Activated CD4-positive, alpha-beta T cell treated with anti-CD3 and anti-CD28 coated beads for 24 hours (primary cell): ENCODE measurements at regions not wholly inside any gene's neighbourhood (a gene's known extent, or its start where the extent isn't known, plus 50 kb on each side); places are given as distances from the start of the nearest gene placed in this dataset.

ENCODE experiments used
- DNase-seq, 2 donors: peaks; one replicate each; pipeline ENCODE4 v3.0.0-alpha.2; 2020; ENCODE audit warnings: low read depth in 2 of 2

DNA sequence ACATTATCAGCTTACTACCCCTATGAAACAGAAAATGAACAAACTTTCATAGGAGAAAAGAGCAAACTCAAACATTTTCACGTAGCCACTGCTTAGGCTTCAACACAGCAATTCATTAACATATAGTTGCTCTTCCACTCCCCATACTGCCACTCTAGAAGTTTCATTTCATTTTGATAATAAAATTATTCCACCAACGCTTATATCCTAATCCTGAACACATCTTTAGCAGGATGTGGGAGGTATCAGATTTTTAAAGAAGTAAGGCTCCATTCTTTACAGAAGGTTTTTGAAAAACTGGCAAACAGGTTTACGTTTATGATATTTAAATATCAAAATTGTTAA, 77.5 kb upstream of the ANK3 start:
- no peak for DNase-seq

DNA sequence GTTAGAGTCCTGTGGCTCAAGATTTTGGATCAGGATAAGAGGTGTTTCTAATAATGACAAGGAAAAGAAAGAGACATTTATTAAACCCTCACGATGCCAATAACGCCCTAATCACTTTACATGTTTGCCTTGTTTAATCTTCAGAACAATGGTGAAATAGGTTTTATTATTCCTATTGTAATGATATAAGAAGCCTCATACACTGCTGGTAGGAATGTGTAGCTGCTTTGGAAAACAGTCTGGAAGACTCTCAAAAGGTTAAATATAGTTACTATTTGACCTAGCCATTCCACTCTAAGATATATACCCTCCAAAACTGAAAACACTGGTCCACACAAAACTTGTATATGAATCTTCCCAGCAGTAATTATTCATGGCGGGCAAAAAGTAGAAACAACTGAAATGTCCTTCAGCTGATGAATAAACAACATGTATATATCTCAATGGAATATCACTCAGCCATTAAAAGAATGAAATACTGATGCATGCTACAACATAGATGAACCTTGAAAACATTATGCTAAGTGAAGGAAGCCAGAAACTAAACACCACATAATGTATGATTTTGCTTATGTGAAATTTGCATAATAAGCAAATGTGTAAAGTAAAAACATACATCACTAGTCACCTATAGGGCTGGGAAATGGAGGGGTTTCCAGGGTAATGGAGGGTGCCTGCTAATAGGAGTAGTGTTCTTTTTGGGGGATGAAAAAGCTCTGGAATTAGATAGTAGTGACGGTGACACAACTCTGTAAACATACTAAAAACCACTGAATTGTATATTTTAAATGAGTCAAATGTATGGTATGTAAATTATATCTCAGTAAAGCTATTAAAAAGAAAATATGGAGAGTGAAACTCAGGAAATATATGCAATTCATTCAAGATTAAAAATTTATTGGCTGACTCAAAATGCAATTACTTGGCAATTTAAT, 76.9 kb upstream of the ANK3 start:
- no peak for DNase-seq

DNA sequence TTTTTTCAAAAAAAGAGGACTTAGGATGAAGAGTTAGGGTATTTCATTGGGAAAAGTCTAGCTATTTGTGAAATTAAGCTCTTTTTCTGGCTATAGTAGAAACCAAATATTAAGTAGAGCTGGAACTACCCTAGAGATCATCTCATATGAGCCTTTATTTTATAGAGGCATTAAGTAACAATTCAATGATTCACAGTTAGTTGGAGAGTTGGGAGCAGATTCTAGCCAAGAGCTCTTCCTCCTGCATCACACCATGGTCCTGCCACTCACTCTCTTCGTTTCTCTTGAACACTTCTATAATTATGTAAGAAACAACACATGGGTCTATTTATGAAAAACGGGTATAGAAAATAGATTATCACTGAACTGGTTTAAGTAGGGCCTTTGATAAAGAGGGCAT, 76.1 kb upstream of the ANK3 start:
- DNase-seq, result no peak

DNA sequence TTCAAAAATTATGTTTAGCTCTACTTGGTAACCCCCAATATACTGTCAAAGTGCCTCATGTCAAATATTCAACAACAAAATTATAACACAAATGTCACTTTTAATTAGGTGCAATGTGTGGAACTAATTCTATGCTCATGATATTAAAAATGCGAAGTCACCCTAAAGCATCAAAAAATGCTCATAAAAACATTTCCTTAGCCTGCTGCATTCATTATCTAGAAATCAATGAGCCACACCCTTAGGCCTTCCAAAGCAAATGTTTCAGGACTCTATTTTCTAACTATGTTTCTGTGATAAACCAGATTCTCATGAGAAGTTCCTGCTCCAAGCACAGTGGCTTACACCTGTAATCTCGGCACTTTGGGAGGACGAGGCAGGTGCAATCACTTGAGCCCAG, 75.0 kb upstream of the ANK3 start:
- no peak for DNase-seq

DNA sequence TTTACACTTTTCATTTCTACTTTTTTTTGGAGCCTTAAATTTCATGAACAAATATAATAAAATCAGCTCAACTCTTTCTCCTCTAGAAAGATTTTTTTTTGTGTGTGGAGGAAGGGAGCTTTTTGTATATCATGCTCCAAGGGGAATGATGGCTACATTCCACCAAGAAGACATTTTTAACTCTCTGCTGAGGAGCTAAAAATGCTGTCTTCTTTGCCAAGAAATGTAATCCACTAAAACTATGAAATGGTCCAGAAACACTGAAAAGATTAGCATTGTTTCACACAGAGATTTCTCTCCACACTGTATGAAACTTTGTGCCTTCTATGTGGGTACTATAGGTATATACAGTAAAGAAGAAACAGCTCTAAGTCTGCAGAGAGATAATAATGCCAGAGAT, 74.1 kb upstream of the ANK3 start:
- DNase-seq, result no peak

DNA sequence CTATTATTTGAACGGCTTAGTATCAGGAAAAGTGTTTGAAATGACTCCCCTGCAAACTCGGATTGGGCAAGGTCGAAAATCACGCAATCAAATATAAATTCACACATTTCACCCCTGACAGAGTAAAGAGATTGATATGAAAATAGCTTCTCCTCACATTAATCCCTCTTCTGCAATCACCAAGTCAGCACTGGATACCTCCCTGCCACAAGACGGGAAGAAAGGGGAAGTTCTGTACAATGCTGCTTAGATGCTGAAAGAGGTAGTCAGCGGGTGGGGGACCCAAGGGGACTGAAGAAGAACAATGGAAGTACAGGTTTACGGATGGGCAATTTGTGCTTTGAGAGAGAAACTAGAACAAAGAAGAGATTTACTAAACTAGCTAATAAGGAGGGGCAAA, 72.0 kb upstream of the ANK3 start:
- no peak for DNase-seq

DNA sequence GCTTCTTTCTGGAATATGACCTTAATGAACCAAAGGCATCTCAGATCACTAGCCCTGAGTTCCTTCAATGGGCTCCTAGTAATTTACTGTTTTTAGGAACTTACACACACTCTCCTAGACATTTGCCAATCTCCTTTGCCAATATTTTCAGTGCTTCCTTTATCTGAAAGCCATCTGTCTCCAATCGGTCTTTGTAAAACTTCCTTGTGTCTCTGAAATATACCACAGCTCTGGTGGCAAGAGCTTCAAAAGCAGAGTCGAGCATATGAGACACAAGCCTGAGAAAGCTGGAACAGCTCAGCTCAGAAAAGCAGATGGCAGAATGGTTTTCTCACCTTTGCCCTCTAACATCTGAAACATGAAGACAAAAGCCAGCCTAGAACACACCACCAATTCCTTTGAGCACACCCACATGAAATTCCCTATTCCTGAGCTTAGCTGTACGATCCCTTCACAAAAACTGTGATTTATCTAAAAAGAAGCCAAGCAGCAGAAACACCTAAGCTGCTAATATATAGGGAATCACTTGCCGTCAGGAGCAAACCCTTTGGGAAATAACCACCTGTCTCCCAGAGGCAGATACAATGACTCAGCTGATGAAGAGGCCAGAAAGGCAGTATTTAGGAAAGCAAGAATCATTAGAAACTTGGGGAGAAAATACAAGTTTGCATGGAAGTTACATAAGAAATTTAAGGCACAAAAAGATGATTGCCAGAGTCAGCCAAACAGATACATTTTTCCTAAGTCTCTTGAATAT, 70.2 kb upstream of the ANK3 start:
- no peak for DNase-seq

DNA sequence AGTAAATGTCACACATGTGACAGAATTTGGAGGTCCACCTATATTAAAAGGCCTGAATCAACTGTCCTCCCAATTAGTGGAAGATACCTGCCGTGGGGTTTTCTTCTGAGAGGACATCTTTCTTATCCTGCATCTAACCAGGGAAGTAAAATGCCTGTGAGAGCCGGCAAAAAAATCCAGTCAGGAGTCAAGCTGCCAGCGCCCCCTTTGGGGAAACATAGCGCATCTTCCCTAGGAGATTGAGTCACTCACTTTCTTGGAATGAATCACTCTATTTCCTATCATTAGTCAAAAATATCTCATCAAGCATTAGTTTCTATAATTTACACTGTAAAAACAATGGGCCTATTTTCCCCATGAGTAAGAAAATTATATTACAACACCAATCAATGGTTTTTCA, 66.4 kb upstream of the ANK3 start:
- no peak for DNase-seq

DNA sequence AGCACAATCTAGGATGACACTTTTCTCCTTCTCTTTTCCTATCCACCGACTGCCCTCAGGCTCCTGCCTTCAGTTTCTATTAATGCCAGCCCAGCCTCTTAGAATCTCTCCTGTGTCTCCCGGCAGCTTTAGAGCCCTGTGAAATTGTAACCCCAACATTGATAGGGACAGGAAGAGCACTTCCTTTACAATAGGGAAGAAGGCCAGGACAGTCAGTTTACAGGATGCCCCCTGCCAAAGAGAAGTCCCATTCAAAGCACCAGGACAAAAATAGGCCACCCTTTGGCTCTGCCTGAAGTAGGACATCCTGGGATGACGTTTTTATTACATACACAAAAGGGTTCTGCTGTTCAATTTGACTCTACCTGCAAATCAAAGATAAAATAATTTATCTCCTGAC, 64.7 kb upstream of the ANK3 start:
- DNase-seq, result no peak

DNA sequence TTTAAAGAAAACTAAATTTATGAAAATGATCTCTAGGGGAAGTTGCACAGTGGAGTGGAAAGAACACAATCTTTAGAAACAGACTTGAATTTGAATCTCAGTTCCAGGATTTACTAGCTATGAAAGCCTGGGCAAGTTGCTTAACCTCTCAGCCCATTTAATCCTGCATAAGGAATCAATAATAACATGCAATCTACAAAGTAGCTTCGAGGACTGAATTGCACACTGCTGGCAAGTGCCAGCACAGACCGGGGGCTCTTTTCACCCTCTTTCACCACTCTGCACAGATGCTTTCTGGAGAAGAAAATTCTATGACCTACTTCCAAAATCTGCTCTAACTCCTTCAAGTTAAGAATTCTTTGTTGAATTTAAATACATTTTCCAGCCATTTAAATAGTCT, 63.4 kb upstream of the ANK3 start:
- DNase-seq, result no peak

DNA sequence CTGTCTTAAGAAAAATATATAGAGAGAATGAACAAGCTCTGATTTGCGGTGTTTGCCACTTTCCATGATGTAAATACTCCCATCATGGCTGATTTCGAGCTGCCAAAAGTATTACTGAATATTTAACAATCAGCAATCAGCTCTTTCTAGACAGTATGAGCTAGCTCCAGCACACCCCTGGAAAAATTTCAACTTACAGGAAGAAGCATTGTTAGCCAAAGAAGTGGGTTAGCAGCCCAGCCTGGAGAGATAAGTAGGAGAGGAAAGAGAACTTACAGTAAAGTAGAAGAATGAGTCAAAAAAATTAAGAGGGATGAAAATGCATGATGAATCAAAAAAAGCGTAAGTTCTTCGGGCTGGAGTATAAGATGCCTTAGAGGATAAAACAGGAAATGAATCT, 60.6 kb upstream of the ANK3 start:
- no peak for DNase-seq

DNA sequence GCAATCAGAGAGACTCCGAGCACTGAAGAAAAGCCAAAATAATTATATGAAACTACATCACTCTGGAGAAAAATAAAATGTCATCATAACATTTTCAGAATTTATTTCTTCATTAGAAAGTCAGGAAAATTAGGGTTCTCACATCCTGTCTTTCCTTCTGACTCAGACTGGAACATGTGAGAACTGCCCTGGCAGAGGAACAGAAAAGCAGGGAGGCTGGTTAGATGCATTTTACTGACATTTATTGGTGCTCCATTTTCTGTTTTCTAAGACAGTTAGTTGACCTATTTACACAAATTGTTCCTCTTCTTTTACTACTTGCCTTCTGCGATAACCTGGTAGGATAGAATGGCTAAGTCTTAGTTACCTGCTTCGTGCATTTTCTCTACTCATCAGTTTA, 58.6 kb upstream of the ANK3 start:
- no peak for DNase-seq

DNA sequence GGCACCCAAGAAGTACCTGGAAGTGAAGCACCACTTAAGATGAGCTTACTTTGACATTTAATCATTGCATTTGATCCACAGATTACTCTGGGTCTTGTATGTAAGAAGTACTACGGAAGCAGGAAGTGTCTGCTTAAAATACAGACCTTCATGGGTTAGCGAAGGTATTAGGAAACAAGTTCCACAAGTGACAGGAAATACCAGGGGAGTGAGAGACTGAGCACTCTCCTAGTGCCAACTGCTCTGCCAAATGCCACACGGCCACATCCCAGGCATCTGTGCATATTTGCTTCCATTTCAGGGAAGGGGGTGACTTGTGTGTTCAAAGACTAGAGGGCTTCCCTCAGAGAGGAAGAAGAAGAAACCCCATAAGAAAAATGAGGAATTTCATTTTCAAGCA, 57.2 kb upstream of the ANK3 start:
- no peak for DNase-seq

DNA sequence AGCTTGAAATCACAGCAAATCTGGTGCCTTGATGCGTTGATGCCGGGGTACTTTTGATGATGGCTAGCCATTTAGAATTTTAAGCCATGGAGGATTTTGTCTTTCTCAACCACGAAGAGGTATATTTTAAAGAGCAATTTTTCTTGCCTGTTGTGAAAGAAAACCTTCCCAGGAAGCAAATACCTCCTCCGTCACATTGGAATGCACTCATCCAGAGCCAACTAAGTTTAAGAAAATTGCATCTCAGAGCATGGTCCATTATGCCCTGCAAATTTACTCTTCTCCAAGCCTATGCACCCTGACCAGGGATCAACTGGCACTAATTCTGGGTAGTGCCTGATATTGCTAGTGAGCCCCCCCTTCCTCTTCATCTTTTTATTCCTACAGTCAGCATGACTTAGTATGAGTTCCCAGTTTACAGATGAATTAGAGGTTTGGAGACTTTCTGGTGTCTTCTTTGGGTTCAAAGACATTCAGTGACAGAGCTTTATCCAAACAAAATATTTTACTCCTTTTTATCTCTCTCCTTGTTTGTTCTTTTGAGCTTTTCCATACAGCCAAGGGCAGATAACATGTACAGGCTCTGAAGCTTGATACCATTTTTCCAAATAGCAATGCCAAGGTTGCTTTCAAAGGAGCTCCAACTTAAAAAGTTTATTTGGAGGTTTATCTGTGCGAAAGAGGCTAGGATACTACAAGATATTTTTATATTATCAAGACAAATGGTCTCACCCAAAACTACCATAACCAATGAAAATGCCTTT, 56.6 kb upstream of the ANK3 start:
- no peak for DNase-seq

DNA sequence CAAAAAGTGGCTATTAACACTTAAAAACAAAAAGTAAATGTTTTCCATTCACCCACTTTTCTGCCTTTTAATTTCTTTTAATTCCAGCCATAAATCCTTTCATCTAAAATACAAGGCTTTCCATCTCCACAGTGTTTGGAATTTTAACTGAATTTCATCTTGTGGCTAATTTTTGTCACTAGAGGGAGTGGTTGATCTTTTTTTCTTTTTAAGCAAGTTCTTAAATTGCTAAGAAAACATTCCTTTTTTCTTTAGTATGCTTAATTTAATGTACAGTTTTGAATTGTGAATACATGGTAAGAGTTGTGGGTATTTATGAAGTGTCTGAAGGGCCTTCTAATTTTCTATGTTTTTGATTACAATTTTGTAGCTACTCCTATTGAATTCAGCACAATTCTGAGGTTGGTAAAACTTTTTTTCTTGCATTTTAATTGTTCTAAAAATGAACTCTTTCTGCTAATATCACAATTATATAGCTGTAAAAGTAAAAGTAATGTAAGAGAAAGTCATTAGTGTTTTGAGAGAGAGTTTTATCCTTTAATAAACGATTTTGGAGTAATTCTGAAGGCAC, 54.9 kb upstream of the ANK3 start:
- no peak for DNase-seq

DNA sequence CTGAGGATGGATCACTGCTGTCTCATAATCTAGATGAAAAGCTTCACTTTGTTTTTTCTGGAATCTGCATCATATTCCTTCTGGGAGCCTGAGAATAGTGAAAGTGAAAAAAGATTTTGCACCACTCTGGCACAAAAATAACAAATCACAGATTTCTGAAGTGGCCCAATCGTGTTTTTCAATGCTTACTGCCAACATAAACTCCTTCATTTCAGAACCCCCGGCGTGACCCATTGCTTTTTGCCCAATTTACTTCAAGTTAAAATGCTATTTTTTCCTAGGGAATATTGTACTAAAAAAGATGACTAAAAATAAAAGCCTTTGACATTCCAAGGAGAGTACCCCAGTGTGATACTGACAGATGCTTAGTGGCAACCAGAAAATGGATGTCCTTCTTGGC, 53.7 kb upstream of the ANK3 start:
- no peak for DNase-seq

DNA sequence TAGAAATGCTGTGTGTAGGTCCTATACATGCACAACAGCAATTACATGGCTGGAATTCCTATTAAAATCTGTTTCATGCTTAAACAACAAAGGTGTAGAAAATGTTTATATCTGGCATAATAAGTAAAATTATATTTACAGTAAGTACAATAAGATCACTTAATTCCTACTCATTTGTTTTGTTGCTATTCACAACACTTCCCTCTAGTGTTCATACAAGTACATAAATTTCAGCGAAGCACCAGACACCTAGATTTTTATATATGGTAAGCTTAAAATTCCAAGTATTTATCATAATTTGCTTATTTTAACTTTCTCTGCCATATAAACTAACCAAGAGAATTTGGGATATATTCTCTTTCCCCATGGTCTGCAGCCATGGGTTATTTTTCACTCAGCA, 51.8 kb upstream of the ANK3 start:
- no peak for DNase-seq

DNA sequence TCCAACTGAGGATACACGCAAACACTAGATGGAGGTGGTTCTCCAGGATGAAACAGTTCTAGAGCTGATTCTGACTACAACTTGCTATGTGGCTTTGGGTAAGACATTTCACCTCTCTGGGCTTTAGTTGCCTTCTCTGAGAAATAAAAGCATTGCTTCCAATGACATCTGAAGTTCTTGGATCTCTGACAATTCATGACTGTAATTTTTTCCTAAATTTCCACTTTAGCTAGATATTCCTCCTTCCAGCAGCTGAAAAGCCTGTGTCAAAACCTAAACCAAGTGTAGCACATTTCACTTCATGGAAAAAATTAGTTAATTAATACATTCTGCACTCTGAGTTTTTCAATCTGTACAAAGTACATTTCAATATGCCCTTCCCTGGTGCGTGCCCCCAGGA, 50.0 kb upstream of the ANK3 start:
- DNase-seq, result no peak
